Glutamatergic neuron (in vitro differentiated cells): ENCODE measurements at regions not wholly inside any gene's neighbourhood (a gene's known extent, or its start where the extent isn't known, plus 50 kb on each side); places are given as distances from the start of the nearest gene placed in this dataset.
A peak's percentile ranks its signal among the peaks of the same experiment; 100 is the strongest.

Experiments used
- DNase-seq: peaks from one replicate; pipeline ENCODE4 v3.0.0; 2022
- H3K27ac Mint-ChIP-seq: one replicate; pipeline ENCODE4 v1.8.0; 2020; ENCODE audit warnings: mild to moderate bottlenecking, mixed read lengths, inconsistent platforms; ENCODE audit not compliant: unreplicated experiment
- H3K27me3 Mint-ChIP-seq: one replicate; pipeline ENCODE4 v1.8.0; 2020; ENCODE audit warnings: mild to moderate bottlenecking, moderate library complexity, mixed read lengths, inconsistent platforms; ENCODE audit not compliant: unreplicated experiment
- H3K36me3 Mint-ChIP-seq: one replicate; pipeline ENCODE4 v1.8.0; 2020; ENCODE audit warnings: mild to moderate bottlenecking, mixed read lengths, inconsistent platforms; ENCODE audit not compliant: unreplicated experiment
- H3K4me1 Mint-ChIP-seq: one replicate; pipeline ENCODE4 v1.8.0; 2020; ENCODE audit warnings: mild to moderate bottlenecking, low read depth, mixed read lengths, inconsistent platforms; ENCODE audit not compliant: unreplicated experiment
- H3K4me3 Mint-ChIP-seq: one replicate; pipeline ENCODE4 v1.8.0; 2020; ENCODE audit warnings: mild to moderate bottlenecking, mixed read lengths, inconsistent platforms; ENCODE audit not compliant: unreplicated experiment
- H3K9me3 Mint-ChIP-seq: one replicate; pipeline ENCODE4 v1.8.0; 2020; ENCODE audit warnings: mild to moderate bottlenecking, moderate library complexity, mixed read lengths, inconsistent platforms; ENCODE audit not compliant: unreplicated experiment
- CTCF ChIP-seq: fragments of 200-600 bp; sonication (generic); IDR thresholded peaks from one replicate; pipeline ENCODE4 v1.5.0; 2021; ENCODE audit not compliant: partially characterized antibody, unreplicated experiment

GRCh38 chr6:41404182-41404845 is 68.9 kb downstream of the NCR2 start:
- no peak for TF ChIP-seq CTCF
- peaks cover 12% of the 10 kb centered on the region for H3K4me1 Mint-ChIP-seq
- H3K9me3 Mint-ChIP-seq = peaks cover 5% of the 10 kb centered on the region
- DNase-seq = no peak
- no peak overlapping the region for H3K27ac Mint-ChIP-seq
- H3K4me3 Mint-ChIP-seq = no peak overlapping the region
- peaks cover 7% of the 10 kb centered on the region for H3K27me3 Mint-ChIP-seq
- H3K36me3 Mint-ChIP-seq = peaks cover 10% of the 10 kb centered on the region

DNA sequence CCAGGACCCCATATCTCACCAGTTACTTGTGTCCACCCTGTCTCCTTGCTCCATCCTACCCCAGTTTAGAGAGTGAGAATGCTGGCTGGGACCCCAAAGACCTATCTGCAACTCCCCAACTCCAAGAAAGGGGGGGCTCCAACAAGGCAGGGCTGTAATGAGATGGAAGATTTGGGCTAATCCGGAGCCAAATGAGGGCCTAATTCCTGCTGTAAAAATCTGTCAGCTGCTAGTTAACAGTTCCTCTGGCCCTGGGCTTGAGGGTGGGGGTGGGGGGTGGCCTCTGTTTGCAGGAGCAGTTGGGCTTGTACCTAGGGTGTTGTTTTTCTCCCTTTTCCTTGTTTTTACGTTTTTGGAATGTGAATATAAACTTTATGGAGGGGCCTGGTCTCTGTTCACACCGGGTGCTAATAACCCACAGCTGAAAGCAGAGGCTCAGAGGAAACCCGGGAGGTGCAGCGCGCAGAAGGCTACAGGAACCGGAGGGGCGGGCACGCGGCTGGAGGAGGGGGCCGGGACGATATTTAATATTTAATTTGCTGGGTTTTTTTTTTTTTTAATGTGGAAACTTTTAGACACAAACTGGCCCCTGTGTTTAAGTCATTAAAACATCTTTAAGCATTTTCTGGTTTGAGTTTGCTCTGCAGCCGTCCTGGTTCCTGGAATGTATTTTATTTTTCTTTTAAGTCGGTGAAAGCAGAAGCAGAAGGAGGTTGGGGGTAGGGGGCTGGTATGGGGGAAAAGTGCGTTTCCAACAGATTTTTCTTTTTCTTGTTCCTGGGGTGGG is 70.7 kb downstream of the NCR2 start:
- Mint-ChIP-seq H3K27ac (no peak overlapping the region), H3K36me3 (peaks cover 10% of the 10 kb centered on the region), H3K4me3 (no peak overlapping the region), H3K9me3 (peaks cover 3% of the 10 kb centered on the region), H3K4me1 (peaks cover 12% of the 10 kb centered on the region), H3K27me3 (peaks cover 7% of the 10 kb centered on the region)
- DNase-seq = no peak
- no peak for TF ChIP-seq CTCF

GRCh38 chr6:41406728-41407489 is 71.5 kb downstream of the NCR2 start:
- peak overlapping the region; percentile 77 for H3K4me3 Mint-ChIP-seq
- peaks cover 7% of the 10 kb centered on the region for H3K27me3 Mint-ChIP-seq
- TF ChIP-seq CTCF = no peak
- peaks cover 12% of the 10 kb centered on the region for H3K4me1 Mint-ChIP-seq
- no peak overlapping the region for H3K27ac Mint-ChIP-seq
- peaks cover 4% of the 10 kb centered on the region for H3K36me3 Mint-ChIP-seq
- no peak for DNase-seq
- peaks cover 3% of the 10 kb centered on the region for H3K9me3 Mint-ChIP-seq

- Mint-ChIP-seq H3K27me3 (peaks cover 13% of the 10 kb centered on the region), H3K4me1 (peaks cover 20% of the 10 kb centered on the region), H3K9me3 (peaks cover 3% of the 10 kb centered on the region), H3K4me3 (peak overlapping the region; percentile 57), H3K27ac (no peak overlapping the region), H3K36me3 (peaks cover 4% of the 10 kb centered on the region)
- TF ChIP-seq CTCF = no peak
- no peak for DNase-seq
Observed at GRCh38 chr6:41408576-41408975, 73.2 kb downstream of the NCR2 start.

GRCh38 chr6:41408982-41409381 is 73.6 kb downstream of the NCR2 start:
- peaks cover 20% of the 10 kb centered on the region for H3K4me1 Mint-ChIP-seq
- H3K27me3 Mint-ChIP-seq = peaks cover 14% of the 10 kb centered on the region
- no peak overlapping the region for H3K27ac Mint-ChIP-seq
- H3K36me3 Mint-ChIP-seq = peaks cover 4% of the 10 kb centered on the region
- TF ChIP-seq CTCF = no peak
- H3K9me3 Mint-ChIP-seq = peaks cover 3% of the 10 kb centered on the region
- H3K4me3 Mint-ChIP-seq = no peak overlapping the region
- DNase-seq = peak; percentile 54
